Liver (tissue), 8 donors: ENCODE measurements at regions not wholly inside any gene's neighbourhood (a gene's known extent, or its start where the extent isn't known, plus 50 kb on each side); places are given as distances from the start of the nearest gene placed in this dataset.
"Not testable (repeated sequence)": the region's sequence is repeated elsewhere in the genome, so short reads cannot be mapped to it uniquely, and the experiment has no call there.

Experiments
- DNase-seq: peaks from one replicate; pipeline ENCODE4 v3.0.0-alpha.2; 2017; ENCODE audit warnings: low spot score
- H3K27ac ChIP-seq, 2 donors: one replicate each; pipeline ENCODE4 v1.7.0; 2013; ENCODE audit warnings: inconsistent platforms in 2 of 2, low read length in 2 of 2, control low read depth in 1 of 2, low read depth in 1 of 2, mild to moderate bottlenecking in 1 of 2
- H3K27me3 ChIP-seq, 4 donors: one replicate each; pipeline versions ENCODE4 v1.6.1 to v1.7.0; 2013; ENCODE audit warnings: low read length in 3 of 4, inconsistent platforms in 1 of 4, mild to moderate bottlenecking in 1 of 4, moderate library complexity in 1 of 4; ENCODE audit not compliant: control insufficient read depth in 4 of 4, insufficient read depth in 4 of 4
- H3K36me3 ChIP-seq, 4 donors: one replicate each; pipeline versions ENCODE4 v1.6.1 to v1.7.0; 2013; ENCODE audit warnings: low read length in 3 of 4, mild to moderate bottlenecking in 3 of 4, low read depth in 1 of 4, moderate library complexity in 1 of 4; ENCODE audit not compliant: control insufficient read depth in 4 of 4, insufficient read depth in 3 of 4
- H3K4me1 ChIP-seq, 4 donors: one replicate each; pipeline versions ENCODE4 v1.6.1 to v1.7.0; 2013; ENCODE audit warnings: low read length in 3 of 4, mild to moderate bottlenecking in 3 of 4, moderate library complexity in 1 of 4; ENCODE audit not compliant: control insufficient read depth in 4 of 4, insufficient read depth in 4 of 4
- H3K4me3 ChIP-seq, 3 donors: one replicate each; pipeline versions ENCODE4 v1.6.1 to v1.7.0; 2013; ENCODE audit warnings: low read length in 3 of 3, control low read depth in 1 of 3, low read depth in 1 of 3, mild to moderate bottlenecking in 1 of 3
- H3K9ac ChIP-seq, 2 donors: one replicate each; pipeline ENCODE4 v1.7.0; 2013; ENCODE audit warnings: low read length in 2 of 2, mild to moderate bottlenecking in 2 of 2, moderate library complexity in 2 of 2, control low read depth in 1 of 2, low read depth in 1 of 2
- H3K9me3 ChIP-seq, 4 donors: one replicate each; pipeline versions ENCODE4 v1.6.1 to v1.7.0; 2013; ENCODE audit warnings: low read length in 3 of 4; ENCODE audit not compliant: control insufficient read depth in 4 of 4
- EGR1 ChIP-seq, 2 donors: IDR thresholded peaks; 2 replicates each; pipeline ENCODE4 v1.6.1; 2016 to 2018; ENCODE audit warnings: antibody characterized with exemption in 2 of 2, low read depth in 2 of 2
- FOXA1 ChIP-seq: IDR thresholded peaks from 2 replicates; pipeline ENCODE4 v1.6.1; 2016; ENCODE audit warnings: antibody characterized with exemption
- FOXA2 ChIP-seq: IDR thresholded peaks from 2 replicates; pipeline ENCODE4 v1.6.1; 2016; ENCODE audit warnings: antibody characterized with exemption
- GABPA ChIP-seq, 2 donors: IDR thresholded peaks in 1 of 2; conservative IDR thresholded peaks in 1 of 2; 2 replicates each; pipeline ENCODE4 v1.6.1; 2016; ENCODE audit warnings: antibody characterized with exemption in 2 of 2, mild to moderate bottlenecking in 1 of 2, moderate library complexity in 1 of 2
- HNF4A ChIP-seq, 2 donors: conservative IDR thresholded peaks; 2 replicates each; pipeline ENCODE4 v1.6.1; 2016; ENCODE audit warnings: antibody characterized with exemption in 2 of 2, mild to moderate bottlenecking in 2 of 2
- HNF4G ChIP-seq: IDR thresholded peaks from 2 replicates; pipeline ENCODE4 v1.6.1; 2016; ENCODE audit warnings: antibody characterized with exemption
- JUND ChIP-seq, 2 donors: IDR thresholded peaks; 2 replicates each; pipeline ENCODE4 v1.6.1; 2016; ENCODE audit warnings: antibody characterized with exemption in 2 of 2
- MAX ChIP-seq: IDR thresholded peaks from 2 replicates; pipeline ENCODE4 v1.6.1; 2016; ENCODE audit warnings: antibody characterized with exemption
- NR2F2 ChIP-seq: IDR thresholded peaks from 2 replicates; pipeline ENCODE4 v1.6.1; 2016; ENCODE audit warnings: antibody characterized with exemption
- RAD21 ChIP-seq, 2 donors: IDR thresholded peaks; 2 replicates each; pipeline ENCODE4 v1.6.1; 2016; ENCODE audit warnings: antibody characterized with exemption in 2 of 2, mild to moderate bottlenecking in 2 of 2
- RXRA ChIP-seq, 2 donors: IDR thresholded peaks; 2 replicates each; pipeline ENCODE4 v1.6.1; 2017 to 2018; ENCODE audit warnings: antibody characterized with exemption in 2 of 2, mild to moderate bottlenecking in 1 of 2
- SP1 ChIP-seq: IDR thresholded peaks from 2 replicates; pipeline ENCODE4 v1.6.1; 2018; ENCODE audit warnings: antibody characterized with exemption, mild to moderate bottlenecking
- TAF1 ChIP-seq: conservative IDR thresholded peaks from 2 replicates; pipeline ENCODE4 v1.6.1; 2016; ENCODE audit warnings: antibody characterized with exemption, mild to moderate bottlenecking
- YY1 ChIP-seq: IDR thresholded peaks from 2 replicates; pipeline ENCODE4 v1.6.1; 2016; ENCODE audit warnings: antibody characterized with exemption, mild to moderate bottlenecking
- WGBS: extraction: QIAGEN DNeasy Blood & Tissue Kit; methylation state at CpG from one replicate; pipeline ENCODE4 v1.1.7; 2013; 5-methylcytosine and 5-hydroxymethylcytosine counted together
- TF ChIP-seq, protein P1 (sequence below): IDR thresholded peaks from 2 replicates; pipeline ENCODE4 v1.6.1; 2016; ENCODE audit warnings: antibody characterized with exemption, mild to moderate bottlenecking
- TF ChIP-seq, protein P2 (sequence below): IDR thresholded peaks from 2 replicates; pipeline ENCODE4 v1.6.1; 2016; ENCODE audit warnings: antibody characterized with exemption
- TF ChIP-seq, protein P3 (sequence below): fragments of 150-350 bp; IDR thresholded peaks from 2 replicates; pipeline ENCODE4 v1.5.1; 2017; ENCODE audit warnings: improper control_type of control experiment, low read depth, low read length; ENCODE audit not compliant: missing input control
- TF ChIP-seq, protein P4 (sequence below): IDR thresholded peaks from 2 replicates; pipeline ENCODE4 v1.6.1; 2016; ENCODE audit warnings: antibody characterized with exemption
- donor health status: healthy.
- donor health status: healthy.
- donor health status: healthy.
- donor health status: healthy.
- donor health status: healthy.

DNA sequence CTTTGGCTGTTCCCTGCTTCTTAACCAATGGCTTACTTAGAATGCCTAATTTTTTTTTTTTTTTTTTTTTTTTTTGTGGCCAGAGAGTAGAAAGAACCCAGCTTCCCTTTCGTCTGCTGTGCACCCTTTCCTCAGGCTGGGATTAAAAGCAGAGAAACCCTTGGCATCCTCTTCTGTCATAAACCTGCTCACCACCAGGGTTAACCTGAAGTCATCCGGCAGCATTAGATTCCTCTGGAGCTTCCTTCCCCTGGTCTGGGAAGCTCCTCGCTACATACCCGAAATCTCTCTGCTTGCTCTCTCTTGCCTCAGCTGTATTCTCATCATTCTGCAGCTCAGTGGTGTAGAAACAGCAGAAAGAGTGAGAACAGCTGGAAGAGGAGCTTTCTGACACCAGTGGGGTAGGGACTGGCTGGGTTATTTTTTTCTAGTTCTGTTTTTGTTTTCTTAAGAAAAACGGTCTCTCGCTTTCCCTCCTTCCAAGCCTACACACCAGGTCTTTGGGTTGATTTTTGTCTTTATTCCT, 339.0 kb upstream of the MEIS1 start:
- no peak for TF ChIP-seq HNF4A (conservative IDR thresholded peaks at IDR 0.05)
- TF ChIP-seq TAF1: no peak
- TF ChIP-seq YY1: no peak
- no peak for TF ChIP-seq MAX
- no peak for TF ChIP-seq JUND (IDR thresholded peaks at IDR 0.05)
- TF ChIP-seq, protein P1, sequence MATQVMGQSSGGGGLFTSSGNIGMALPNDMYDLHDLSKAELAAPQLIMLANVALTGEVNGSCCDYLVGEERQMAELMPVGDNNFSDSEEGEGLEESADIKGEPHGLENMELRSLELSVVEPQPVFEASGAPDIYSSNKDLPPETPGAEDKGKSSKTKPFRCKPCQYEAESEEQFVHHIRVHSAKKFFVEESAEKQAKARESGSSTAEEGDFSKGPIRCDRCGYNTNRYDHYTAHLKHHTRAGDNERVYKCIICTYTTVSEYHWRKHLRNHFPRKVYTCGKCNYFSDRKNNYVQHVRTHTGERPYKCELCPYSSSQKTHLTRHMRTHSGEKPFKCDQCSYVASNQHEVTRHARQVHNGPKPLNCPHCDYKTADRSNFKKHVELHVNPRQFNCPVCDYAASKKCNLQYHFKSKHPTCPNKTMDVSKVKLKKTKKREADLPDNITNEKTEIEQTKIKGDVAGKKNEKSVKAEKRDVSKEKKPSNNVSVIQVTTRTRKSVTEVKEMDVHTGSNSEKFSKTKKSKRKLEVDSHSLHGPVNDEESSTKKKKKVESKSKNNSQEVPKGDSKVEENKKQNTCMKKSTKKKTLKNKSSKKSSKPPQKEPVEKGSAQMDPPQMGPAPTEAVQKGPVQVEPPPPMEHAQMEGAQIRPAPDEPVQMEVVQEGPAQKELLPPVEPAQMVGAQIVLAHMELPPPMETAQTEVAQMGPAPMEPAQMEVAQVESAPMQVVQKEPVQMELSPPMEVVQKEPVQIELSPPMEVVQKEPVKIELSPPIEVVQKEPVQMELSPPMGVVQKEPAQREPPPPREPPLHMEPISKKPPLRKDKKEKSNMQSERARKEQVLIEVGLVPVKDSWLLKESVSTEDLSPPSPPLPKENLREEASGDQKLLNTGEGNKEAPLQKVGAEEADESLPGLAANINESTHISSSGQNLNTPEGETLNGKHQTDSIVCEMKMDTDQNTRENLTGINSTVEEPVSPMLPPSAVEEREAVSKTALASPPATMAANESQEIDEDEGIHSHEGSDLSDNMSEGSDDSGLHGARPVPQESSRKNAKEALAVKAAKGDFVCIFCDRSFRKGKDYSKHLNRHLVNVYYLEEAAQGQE: no peak
- TF ChIP-seq EGR1 (IDR thresholded peaks at IDR 0.05; ENCODE audit: low read depth in 2 of 2): no peak
- TF ChIP-seq SP1: no peak
- no peak for TF ChIP-seq RXRA (IDR thresholded peaks at IDR 0.05)
- no peak for TF ChIP-seq FOXA1
- no peak for TF ChIP-seq NR2F2
- TF ChIP-seq HNF4G: no peak
- TF ChIP-seq, protein P2, sequence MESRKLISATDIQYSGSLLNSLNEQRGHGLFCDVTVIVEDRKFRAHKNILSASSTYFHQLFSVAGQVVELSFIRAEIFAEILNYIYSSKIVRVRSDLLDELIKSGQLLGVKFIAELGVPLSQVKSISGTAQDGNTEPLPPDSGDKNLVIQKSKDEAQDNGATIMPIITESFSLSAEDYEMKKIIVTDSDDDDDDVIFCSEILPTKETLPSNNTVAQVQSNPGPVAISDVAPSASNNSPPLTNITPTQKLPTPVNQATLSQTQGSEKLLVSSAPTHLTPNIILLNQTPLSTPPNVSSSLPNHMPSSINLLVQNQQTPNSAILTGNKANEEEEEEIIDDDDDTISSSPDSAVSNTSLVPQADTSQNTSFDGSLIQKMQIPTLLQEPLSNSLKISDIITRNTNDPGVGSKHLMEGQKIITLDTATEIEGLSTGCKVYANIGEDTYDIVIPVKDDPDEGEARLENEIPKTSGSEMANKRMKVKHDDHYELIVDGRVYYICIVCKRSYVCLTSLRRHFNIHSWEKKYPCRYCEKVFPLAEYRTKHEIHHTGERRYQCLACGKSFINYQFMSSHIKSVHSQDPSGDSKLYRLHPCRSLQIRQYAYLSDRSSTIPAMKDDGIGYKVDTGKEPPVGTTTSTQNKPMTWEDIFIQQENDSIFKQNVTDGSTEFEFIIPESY: no peak
- no peak for TF ChIP-seq FOXA2
- TF ChIP-seq, protein P3, sequence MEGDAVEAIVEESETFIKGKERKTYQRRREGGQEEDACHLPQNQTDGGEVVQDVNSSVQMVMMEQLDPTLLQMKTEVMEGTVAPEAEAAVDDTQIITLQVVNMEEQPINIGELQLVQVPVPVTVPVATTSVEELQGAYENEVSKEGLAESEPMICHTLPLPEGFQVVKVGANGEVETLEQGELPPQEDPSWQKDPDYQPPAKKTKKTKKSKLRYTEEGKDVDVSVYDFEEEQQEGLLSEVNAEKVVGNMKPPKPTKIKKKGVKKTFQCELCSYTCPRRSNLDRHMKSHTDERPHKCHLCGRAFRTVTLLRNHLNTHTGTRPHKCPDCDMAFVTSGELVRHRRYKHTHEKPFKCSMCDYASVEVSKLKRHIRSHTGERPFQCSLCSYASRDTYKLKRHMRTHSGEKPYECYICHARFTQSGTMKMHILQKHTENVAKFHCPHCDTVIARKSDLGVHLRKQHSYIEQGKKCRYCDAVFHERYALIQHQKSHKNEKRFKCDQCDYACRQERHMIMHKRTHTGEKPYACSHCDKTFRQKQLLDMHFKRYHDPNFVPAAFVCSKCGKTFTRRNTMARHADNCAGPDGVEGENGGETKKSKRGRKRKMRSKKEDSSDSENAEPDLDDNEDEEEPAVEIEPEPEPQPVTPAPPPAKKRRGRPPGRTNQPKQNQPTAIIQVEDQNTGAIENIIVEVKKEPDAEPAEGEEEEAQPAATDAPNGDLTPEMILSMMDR: no peak
- no peak for TF ChIP-seq RAD21 (IDR thresholded peaks at IDR 0.05)
- TF ChIP-seq, protein P4, sequence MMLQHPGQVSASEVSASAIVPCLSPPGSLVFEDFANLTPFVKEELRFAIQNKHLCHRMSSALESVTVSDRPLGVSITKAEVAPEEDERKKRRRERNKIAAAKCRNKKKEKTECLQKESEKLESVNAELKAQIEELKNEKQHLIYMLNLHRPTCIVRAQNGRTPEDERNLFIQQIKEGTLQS: no peak
- TF ChIP-seq GABPA (IDR thresholded peaks at IDR 0.05 in 1 of 2, conservative IDR thresholded peaks at IDR 0.05 in 1 of 2): no peak
- no peaks in the 10 kb centered on the region for H3K4me1 ChIP-seq
- no peaks in the 10 kb centered on the region for H3K36me3 ChIP-seq
- H3K27me3 ChIP-seq: no peaks in the 10 kb centered on the region
- DNase-seq: no peak
- no peaks in the 10 kb centered on the region for H3K9me3 ChIP-seq
- WGBS: 82% methylated on average over 6 of the region's 6 CpGs
- H3K4me3 ChIP-seq: no peak overlapping the region
- no peak overlapping the region for H3K27ac ChIP-seq
- no peak overlapping the region for H3K9ac ChIP-seq

- WGBS: 93% methylated on average over 2 of the region's 2 CpGs
- H3K4me1 ChIP-seq, H3K36me3 ChIP-seq, H3K9me3 ChIP-seq, H3K4me3 ChIP-seq, H3K27me3 ChIP-seq, DNase-seq, H3K27ac ChIP-seq, H3K9ac ChIP-seq: not testable (repeated sequence)
Measured at GRCh38 chr2:66094689-66095088, 340.2 kb upstream of the MEIS1 start.
